ENCODE measurements at regions not wholly inside any gene's neighbourhood (a gene's known extent, or its start where the extent isn't known, plus 50 kb on each side); places are given as distances from the start of the nearest gene placed in this dataset.

DNA sequence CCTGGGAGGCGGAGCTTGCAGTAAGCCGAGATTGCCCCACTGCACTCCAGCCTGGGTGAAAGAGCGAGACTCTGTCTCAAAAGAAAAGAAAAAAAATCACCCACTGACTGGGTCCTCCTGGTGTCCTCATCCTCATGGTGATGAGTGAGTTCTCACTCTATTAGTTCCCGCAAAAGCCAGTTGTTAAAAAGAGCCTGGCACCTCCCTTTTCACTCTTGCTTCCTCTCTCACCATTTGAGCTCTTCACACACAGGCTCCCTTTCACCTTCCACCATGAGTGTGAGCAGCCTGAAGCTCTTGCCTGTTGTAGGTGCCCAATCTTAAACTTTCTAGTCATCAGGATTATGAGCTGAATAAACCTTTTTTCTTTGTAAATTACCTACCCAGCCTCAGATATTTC, 176.4 kb downstream of the SLC38A4 start:
- Histone ChIP-seq H3K79me1 (ENCODE audit: low read depth, low read length) (no peaks in the 10 kb centered on the region), H2BK12ac (ENCODE audit: low read depth, low read length) (no peak overlapping the region), H4K8ac (ENCODE audit: extremely low read depth, insufficient read depth, low read length) (no peak overlapping the region), H2BK5ac (ENCODE audit: low read depth, low read length) (no peak overlapping the region), H3K23me2 (ENCODE audit: low read depth, low read length) (no peaks in the 10 kb centered on the region), H4K5ac (ENCODE audit: insufficient read length, low read depth, low read length) (no peak overlapping the region), H3K4me1 (replicated peaks in 1 of 4; ENCODE audit: control insufficient read depth in 3 of 4, insufficient read depth in 4 of 4, low read length in 3 of 4) (no peaks in the 10 kb centered on the region), H4K20me1 (replicated peaks in 1 of 2; ENCODE audit: control insufficient read depth in 1 of 2, insufficient read depth in 2 of 2, low read length in 2 of 2) (no peaks in the 10 kb centered on the region), H2BK20ac (ENCODE audit: low read length) (no peak overlapping the region), H3K56ac (replicated peaks; ENCODE audit: insufficient read length, low read depth, low read length) (no peak overlapping the region), H3K79me2 (ENCODE audit: control insufficient read depth in 1 of 2, insufficient read depth in 2 of 2, low read length in 2 of 2) (no peaks in the 10 kb centered on the region), H3K14ac (ENCODE audit: insufficient read length) (no peak overlapping the region), H3K27me3 (replicated peaks in 1 of 4; ENCODE audit: control insufficient read depth in 3 of 4, extremely low read depth in 1 of 4, insufficient read depth in 3 of 4, low read length in 3 of 4) (no peaks in the 10 kb centered on the region), H2AK5ac (ENCODE audit: low read depth, low read length) (no peak overlapping the region), H3K18ac (ENCODE audit: extremely low read depth, low read length) (no peak overlapping the region), H2AFZ (ENCODE audit: low read length) (no peak overlapping the region), H3K4ac (replicated peaks; ENCODE audit: insufficient read length, low read depth, low read length) (no peak overlapping the region), H3K23ac (ENCODE audit: insufficient read length) (no peak overlapping the region), H4K91ac (replicated peaks; ENCODE audit: insufficient read length, low read length) (no peak overlapping the region), H2BK15ac (ENCODE audit: low read length) (no peak overlapping the region), H3K9ac (replicated peaks in 1 of 4; ENCODE audit: extremely low read depth in 1 of 4, low read depth in 3 of 4, low read length in 3 of 4) (no peak overlapping the region), H3K27ac (ENCODE audit: low read depth, low read length) (no peak overlapping the region), H2BK120ac (replicated peaks; ENCODE audit: low read depth, low read length) (no peak overlapping the region), H3K4me3 (ENCODE audit: extremely low read depth in 1 of 4, insufficient read depth in 2 of 4, low read depth in 3 of 4, low read length in 4 of 4) (no peak overlapping the region), H3K36me3 (ENCODE audit: control insufficient read depth in 2 of 4, insufficient read depth in 4 of 4, low read length in 3 of 4) (no peaks in the 10 kb centered on the region), H3K9me3 (ENCODE audit: insufficient read depth in 2 of 2, low read depth in 1 of 2, low read length in 1 of 2) (peaks cover 2 to 12% of the 10 kb centered on the region in 2 experiments; a peak in 3 of 4 replicates), H3K4me2 (ENCODE audit: insufficient read depth in 1 of 2, low read depth in 2 of 2, low read length in 2 of 2) (no peak overlapping the region)
- CTCF ChIA-PET (ENCODE audit: partially characterized antibody), result interaction anchor here (0.6 to 0.8 kb wide), 4 partner anchors 8 to 525 kb away, joined by 3 read pairs; no protein-coding TSS in a partner anchor
- no peak for TF ChIP-seq SUZ12 (IDR thresholded peaks at IDR 0.05; ENCODE audit: low read length)
- no peak for TF ChIP-seq PHF8 (conservative IDR thresholded peaks at IDR 0.05; ENCODE audit: low read depth, low read length)
- TF ChIP-seq MAX (IDR thresholded peaks at IDR 0.05), result no peak
- TF ChIP-seq TEAD4 (IDR thresholded peaks at IDR 0.05; ENCODE audit: low read depth, low read length), result no peak
- TF ChIP-seq SP4 (IDR thresholded peaks at IDR 0.05; ENCODE audit: low read length), result no peak
- no peak for TF ChIP-seq TBP (IDR thresholded peaks at IDR 0.05; ENCODE audit: low read depth, low read length)
- no peak for FAIRE-seq
- POLR2A ChIA-PET (ENCODE audit: partially characterized antibody), result interaction anchor here (0.8 kb wide), 1 partner anchor 18 kb away, joined by 3 read pairs; no protein-coding TSS in a partner anchor
- DNase-seq (ENCODE audit: low read depth in 1 of 2, low spot score in 2 of 2), result no peak
- WGBS, 2 experiments (ENCODE audit: extremely low coverage in 1 of 2, insufficient coverage in 1 of 2, insufficient read length in 1 of 2, insufficient replicate concordance in 2 of 2, low coverage in 1 of 2, low lambda C conversion rate in 2 of 2, missing lambda C conversion rate in 1 of 2), result 96% methylated on average over 4 of the region's 4 CpGs; no CpG with 5 or more reads in 1 of the 2 experiments
